Astrocyte (in vitro differentiated cells and primary cell): ENCODE measurements at regions not wholly inside any gene's neighbourhood (a gene's known extent, or its start where the extent isn't known, plus 50 kb on each side); places are given as distances from the start of the nearest gene placed in this dataset.

Experiments
- EZH2 ChIP-seq: IDR thresholded peaks from 2 replicates; pipeline ENCODE4 v1.6.1; 2012; ENCODE audit warnings: mild to moderate bottlenecking, low read length, inconsistent platforms; ENCODE audit not compliant: insufficient read depth
- TF ChIP-seq, protein P1 (sequence below): IDR thresholded peaks from 2 replicates; pipeline ENCODE4 v1.5.1; 2011; ENCODE audit warnings: low read depth, mild to moderate bottlenecking, inconsistent platforms, low read length, moderate library complexity; ENCODE audit not compliant: insufficient read depth

DNA sequence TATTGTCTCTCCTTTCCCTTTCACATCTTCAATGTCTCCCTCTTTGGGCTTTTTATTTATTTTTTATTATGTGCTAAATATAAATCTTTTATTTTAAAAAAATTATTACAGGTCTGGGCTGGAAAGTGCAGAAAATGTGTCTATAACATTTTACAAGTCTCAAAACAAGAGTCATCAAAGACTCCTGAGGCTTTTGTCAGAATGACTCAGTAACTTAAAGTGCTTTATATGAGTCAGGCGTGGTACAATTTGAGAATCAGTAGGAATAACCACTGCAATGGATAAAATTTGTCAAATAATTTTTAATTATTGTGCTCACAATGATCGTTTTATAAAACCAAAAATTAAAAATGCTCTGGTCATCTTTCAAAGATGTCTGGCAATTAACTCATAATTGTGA lies 193.9 kb downstream of the MMUT start:
- TF ChIP-seq, protein P1, sequence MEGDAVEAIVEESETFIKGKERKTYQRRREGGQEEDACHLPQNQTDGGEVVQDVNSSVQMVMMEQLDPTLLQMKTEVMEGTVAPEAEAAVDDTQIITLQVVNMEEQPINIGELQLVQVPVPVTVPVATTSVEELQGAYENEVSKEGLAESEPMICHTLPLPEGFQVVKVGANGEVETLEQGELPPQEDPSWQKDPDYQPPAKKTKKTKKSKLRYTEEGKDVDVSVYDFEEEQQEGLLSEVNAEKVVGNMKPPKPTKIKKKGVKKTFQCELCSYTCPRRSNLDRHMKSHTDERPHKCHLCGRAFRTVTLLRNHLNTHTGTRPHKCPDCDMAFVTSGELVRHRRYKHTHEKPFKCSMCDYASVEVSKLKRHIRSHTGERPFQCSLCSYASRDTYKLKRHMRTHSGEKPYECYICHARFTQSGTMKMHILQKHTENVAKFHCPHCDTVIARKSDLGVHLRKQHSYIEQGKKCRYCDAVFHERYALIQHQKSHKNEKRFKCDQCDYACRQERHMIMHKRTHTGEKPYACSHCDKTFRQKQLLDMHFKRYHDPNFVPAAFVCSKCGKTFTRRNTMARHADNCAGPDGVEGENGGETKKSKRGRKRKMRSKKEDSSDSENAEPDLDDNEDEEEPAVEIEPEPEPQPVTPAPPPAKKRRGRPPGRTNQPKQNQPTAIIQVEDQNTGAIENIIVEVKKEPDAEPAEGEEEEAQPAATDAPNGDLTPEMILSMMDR: no peak
- no peak for TF ChIP-seq EZH2
